Testis (tissue), 2 donors: ENCODE measurements at regions not wholly inside any gene's neighbourhood (a gene's known extent, or its start where the extent isn't known, plus 50 kb on each side); places are given as distances from the start of the nearest gene placed in this dataset.

Experiments used
- POLR2A ChIP-seq: fragments of 450-650 bp; IDR thresholded peaks from one replicate; pipeline ENCODE4 v1.6.1; 2017; ENCODE audit warnings: antibody characterized with exemption, mild to moderate bottlenecking, moderate library complexity
- TF ChIP-seq, protein P1 (sequence below), 3 experiments: fragments of 450-650 bp in 2 of 3; fragments of 200-600 bp in 1 of 3; sonication (generic) in 1 of 3; IDR thresholded peaks; one replicate each; pipeline ENCODE4 v1.5.1; 2016 to 2019; ENCODE audit warnings: antibody characterized with exemption in 3 of 3, mild to moderate bottlenecking in 2 of 3, moderate library complexity in 1 of 3

DNA sequence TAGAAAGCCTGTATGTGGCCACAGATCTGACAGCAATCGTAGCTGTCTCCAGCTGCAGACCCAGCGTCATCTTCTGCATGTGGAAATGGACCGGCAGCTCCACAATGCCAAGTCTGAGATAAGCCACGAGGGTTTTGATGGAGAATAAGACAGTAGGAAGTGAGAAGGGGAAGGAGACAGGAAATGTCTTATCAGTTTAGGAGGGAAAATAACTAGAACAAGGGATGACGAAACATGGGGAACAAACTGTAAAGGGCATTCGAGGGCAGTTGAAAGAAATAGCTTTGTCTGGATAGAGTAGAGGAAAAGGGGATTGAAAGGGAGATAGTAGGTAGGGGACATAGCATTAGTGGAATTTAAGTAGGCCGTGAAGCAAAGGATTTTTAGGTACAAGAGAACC, 74.0 kb upstream of the CTTNBP2NL start:
- TF ChIP-seq, protein P1, sequence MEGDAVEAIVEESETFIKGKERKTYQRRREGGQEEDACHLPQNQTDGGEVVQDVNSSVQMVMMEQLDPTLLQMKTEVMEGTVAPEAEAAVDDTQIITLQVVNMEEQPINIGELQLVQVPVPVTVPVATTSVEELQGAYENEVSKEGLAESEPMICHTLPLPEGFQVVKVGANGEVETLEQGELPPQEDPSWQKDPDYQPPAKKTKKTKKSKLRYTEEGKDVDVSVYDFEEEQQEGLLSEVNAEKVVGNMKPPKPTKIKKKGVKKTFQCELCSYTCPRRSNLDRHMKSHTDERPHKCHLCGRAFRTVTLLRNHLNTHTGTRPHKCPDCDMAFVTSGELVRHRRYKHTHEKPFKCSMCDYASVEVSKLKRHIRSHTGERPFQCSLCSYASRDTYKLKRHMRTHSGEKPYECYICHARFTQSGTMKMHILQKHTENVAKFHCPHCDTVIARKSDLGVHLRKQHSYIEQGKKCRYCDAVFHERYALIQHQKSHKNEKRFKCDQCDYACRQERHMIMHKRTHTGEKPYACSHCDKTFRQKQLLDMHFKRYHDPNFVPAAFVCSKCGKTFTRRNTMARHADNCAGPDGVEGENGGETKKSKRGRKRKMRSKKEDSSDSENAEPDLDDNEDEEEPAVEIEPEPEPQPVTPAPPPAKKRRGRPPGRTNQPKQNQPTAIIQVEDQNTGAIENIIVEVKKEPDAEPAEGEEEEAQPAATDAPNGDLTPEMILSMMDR (IDR thresholded peaks at IDR 0.05) = no peak
- no peak for TF ChIP-seq POLR2A
